ENCODE measurements at regions not wholly inside any gene's neighbourhood (a gene's known extent, or its start where the extent isn't known, plus 50 kb on each side); places are given as distances from the start of the nearest gene placed in this dataset.

DNA sequence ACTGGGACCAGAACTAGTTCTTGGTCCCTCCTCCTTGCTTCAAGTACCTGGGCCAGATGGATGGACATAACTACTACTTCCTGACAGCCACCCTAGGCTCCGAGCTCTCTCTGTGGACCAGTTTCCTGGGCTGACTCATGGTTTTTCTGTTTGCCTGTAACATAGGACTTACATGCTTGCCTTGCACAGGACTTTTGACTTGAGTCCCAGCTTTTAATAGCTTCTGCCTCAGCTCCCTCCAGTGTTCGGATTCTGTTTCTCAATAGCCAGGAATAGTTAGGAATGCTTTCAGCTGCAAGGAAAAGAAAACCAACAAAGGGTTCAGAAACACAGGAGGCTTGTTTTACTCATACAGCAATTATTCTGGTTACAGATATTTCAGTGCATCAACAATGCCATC, 405.9 kb downstream of the ZNF536 start:
- H3K27me3 ChIP-seq (ENCODE audit: insufficient read depth): no peaks in the 10 kb centered on the region
- no peak overlapping the region for H3K4me3 ChIP-seq
- no peaks in the 10 kb centered on the region for H4K20me1 ChIP-seq (replicated peaks; ENCODE audit: insufficient read depth)
- Mint-ChIP-seq H3K4me3 (no peak overlapping the region), H3K9me3 (no peaks in the 10 kb centered on the region; the same call in 1 of the 3 replicates), H3K27ac (no peak overlapping the region), H3K4me1 (no peaks in the 10 kb centered on the region), H3K27me3 (ENCODE audit: insufficient read depth, low read depth, poor library complexity) (peaks cover 9% of the 10 kb centered on the region), H3K36me3 (ENCODE audit: low read depth) (no peaks in the 10 kb centered on the region)
- no peak overlapping the region for H3K4me2 ChIP-seq
- ATAC-seq (no peak), DNase-seq (ENCODE audit: low spot score) (no peak)
- no peaks in the 10 kb centered on the region for H3K36me3 ChIP-seq (ENCODE audit: insufficient read depth)
- no peaks in the 10 kb centered on the region for H3F3A ChIP-seq (replicated peaks; ENCODE audit: low read depth)
- H2AFZ ChIP-seq: no peak overlapping the region
- H3K9me2 ChIP-seq (ENCODE audit: insufficient read depth): 0 out of 2 replicates have a peak, but pooled peaks cover 3% of the 10 kb centered on the region
- TF ChIP-seq STAT1 (IDR thresholded peaks at IDR 0.05; ENCODE audit: unreplicated experiment) (no peak), NANOG (IDR thresholded peaks at IDR 0.05; ENCODE audit: borderline replicate concordance) (no peak), CTCF (conservative IDR thresholded peaks at IDR 0.05; ENCODE audit: low read depth in 2 of 2) (no peak), CREB1 (CRISPR knock-in tag; IDR thresholded peaks at IDR 0.05; ENCODE audit: low read depth) (no peak), ZNF114 (CRISPR knock-in tag; IDR thresholded peaks at IDR 0.05) (no peak), ZNF462 (CRISPR knock-in tag; IDR thresholded peaks at IDR 0.05) (no peak), EZH2 (IDR thresholded peaks at IDR 0.05; ENCODE audit: low read depth, unreplicated experiment) (no peak), ETS1 (IDR thresholded peaks at IDR 0.05) (no peak), JUNB (IDR thresholded peaks at IDR 0.05; ENCODE audit: unreplicated experiment) (no peak), EZH2phosphoT487 (IDR thresholded peaks at IDR 0.05; ENCODE audit: unreplicated experiment) (no peak), ZNF331 (CRISPR knock-in tag; IDR thresholded peaks at IDR 0.05; ENCODE audit: low read depth) (no peak), POLR2AphosphoS5 (IDR thresholded peaks at IDR 0.05; ENCODE audit: low read depth) (no peak)
- TF ChIP-seq, protein P1, sequence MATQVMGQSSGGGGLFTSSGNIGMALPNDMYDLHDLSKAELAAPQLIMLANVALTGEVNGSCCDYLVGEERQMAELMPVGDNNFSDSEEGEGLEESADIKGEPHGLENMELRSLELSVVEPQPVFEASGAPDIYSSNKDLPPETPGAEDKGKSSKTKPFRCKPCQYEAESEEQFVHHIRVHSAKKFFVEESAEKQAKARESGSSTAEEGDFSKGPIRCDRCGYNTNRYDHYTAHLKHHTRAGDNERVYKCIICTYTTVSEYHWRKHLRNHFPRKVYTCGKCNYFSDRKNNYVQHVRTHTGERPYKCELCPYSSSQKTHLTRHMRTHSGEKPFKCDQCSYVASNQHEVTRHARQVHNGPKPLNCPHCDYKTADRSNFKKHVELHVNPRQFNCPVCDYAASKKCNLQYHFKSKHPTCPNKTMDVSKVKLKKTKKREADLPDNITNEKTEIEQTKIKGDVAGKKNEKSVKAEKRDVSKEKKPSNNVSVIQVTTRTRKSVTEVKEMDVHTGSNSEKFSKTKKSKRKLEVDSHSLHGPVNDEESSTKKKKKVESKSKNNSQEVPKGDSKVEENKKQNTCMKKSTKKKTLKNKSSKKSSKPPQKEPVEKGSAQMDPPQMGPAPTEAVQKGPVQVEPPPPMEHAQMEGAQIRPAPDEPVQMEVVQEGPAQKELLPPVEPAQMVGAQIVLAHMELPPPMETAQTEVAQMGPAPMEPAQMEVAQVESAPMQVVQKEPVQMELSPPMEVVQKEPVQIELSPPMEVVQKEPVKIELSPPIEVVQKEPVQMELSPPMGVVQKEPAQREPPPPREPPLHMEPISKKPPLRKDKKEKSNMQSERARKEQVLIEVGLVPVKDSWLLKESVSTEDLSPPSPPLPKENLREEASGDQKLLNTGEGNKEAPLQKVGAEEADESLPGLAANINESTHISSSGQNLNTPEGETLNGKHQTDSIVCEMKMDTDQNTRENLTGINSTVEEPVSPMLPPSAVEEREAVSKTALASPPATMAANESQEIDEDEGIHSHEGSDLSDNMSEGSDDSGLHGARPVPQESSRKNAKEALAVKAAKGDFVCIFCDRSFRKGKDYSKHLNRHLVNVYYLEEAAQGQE (IDR thresholded peaks at IDR 0.05; ENCODE audit: unreplicated experiment): no peak
- H3K79me2 ChIP-seq (replicated peaks; ENCODE audit: insufficient read depth): no peaks in the 10 kb centered on the region
- H3K27ac ChIP-seq (ENCODE audit: low read depth): no peak overlapping the region
- no peaks in the 10 kb centered on the region for H3K4me1 ChIP-seq (ENCODE audit: insufficient read depth)
